Caco-2 (cell line): ENCODE measurements at regions not wholly inside any gene's neighbourhood (a gene's known extent, or its start where the extent isn't known, plus 50 kb on each side); places are given as distances from the start of the nearest gene placed in this dataset.

ENCODE experiments used
- BruUV-seq: library from RNA; stranded (reverse); fragments of 400-500 nt; replicated peaks from 2 replicates; lab custom pipeline; 2021; lab: Mats Ljungman, UMichigan
- CTCF ChIA-PET: fragments of 300-600 bp; sonication (Branson Sonifier 250); formaldehyde crosslinking; loops from one replicate; lab custom pipeline; 2022; ENCODE audit warnings: antibody characterized with exemption; lab: Charles Lee
- POLR2A ChIA-PET: fragments of 300-600 bp; sonication (Branson Sonifier 250); formaldehyde crosslinking; loops from one replicate; lab custom pipeline; 2022; ENCODE audit warnings: antibody characterized with exemption; lab: Charles Lee
- DNase-seq, 2 experiments: peaks; one replicate each; pipeline versions ENCODE4 v3.0.0 to v3.0.0-alpha.2; 2020 to 2022
- H3K27me3 ChIP-seq: replicated peaks from 2 replicates; pipeline ENCODE4 v1.6.0; 2011; ENCODE audit warnings: low read length; ENCODE audit not compliant: control insufficient read depth, insufficient read depth
- H3K36me3 ChIP-seq: 2 replicates; pipeline ENCODE4 v1.5.1; 2011; ENCODE audit warnings: low read length; ENCODE audit not compliant: control insufficient read depth, insufficient read depth
- H3K4me1 ChIP-seq: fragments of 250-450 bp; sonication (Bioruptor Pico); 2 replicates; pipeline ENCODE4 v1.5.1; 2020; ENCODE audit warnings: mild to moderate bottlenecking
- H3K4me3 ChIP-seq: 2 replicates; pipeline ENCODE4 v1.5.1; 2011; ENCODE audit warnings: low read depth, mild to moderate bottlenecking, control low read depth, low read length
- H3K9me3 ChIP-seq: fragments of 250-450 bp; sonication (Bioruptor Pico); 2 replicates; pipeline ENCODE4 v1.5.1; 2020; ENCODE audit warnings: mild to moderate bottlenecking, moderate library complexity
- H3K27ac Mint-ChIP-seq: one replicate; pipeline ENCODE4 v1.8.0; 2022; ENCODE audit warnings: mixed read lengths; ENCODE audit not compliant: unreplicated experiment
- H3K27me3 Mint-ChIP-seq: one replicate; pipeline ENCODE4 v1.8.0; 2022; ENCODE audit warnings: mixed read lengths; ENCODE audit not compliant: insufficient read depth, unreplicated experiment
- H3K36me3 Mint-ChIP-seq: one replicate; pipeline ENCODE4 v1.8.0; 2022; ENCODE audit warnings: mild to moderate bottlenecking, mixed read lengths; ENCODE audit not compliant: insufficient read depth, unreplicated experiment
- H3K4me1 Mint-ChIP-seq: one replicate; pipeline ENCODE4 v1.8.0; 2022; ENCODE audit warnings: low read depth, mixed read lengths; ENCODE audit not compliant: unreplicated experiment
- H3K4me3 Mint-ChIP-seq: one replicate; pipeline ENCODE4 v1.8.0; 2022; ENCODE audit warnings: mild to moderate bottlenecking, moderate library complexity, mixed read lengths; ENCODE audit not compliant: unreplicated experiment
- H3K9me3 Mint-ChIP-seq: one replicate; pipeline ENCODE4 v1.8.0; 2022; ENCODE audit warnings: mixed read lengths; ENCODE audit not compliant: unreplicated experiment
- intact Hi-C: fragments of 100-400 bp; cut with micrococcal nuclease; formaldehyde crosslinking; loops from one replicate; pipeline ENCODE4 v1.10.0; 2022; ENCODE audit not compliant: unreplicated experiment
- TF ChIP-seq, protein P1 (sequence below), 2 experiments: fragments of 200-600 bp in 1 of 2; IDR thresholded peaks; 1 replicate in 1 of 2; 2 replicates in 1 of 2; pipeline versions ENCODE4 v1.5.1 to v1.8.0; 2011 to 2022; ENCODE audit warnings: antibody characterized with exemption in 1 of 2, control low read depth in 1 of 2, inconsistent platforms in 1 of 2, low read depth in 1 of 2, low read length in 1 of 2, mild to moderate bottlenecking in 1 of 2, moderate library complexity in 1 of 2; ENCODE audit not compliant: insufficient read depth in 1 of 2, severe bottlenecking in 1 of 2, unreplicated experiment in 1 of 2

DNA sequence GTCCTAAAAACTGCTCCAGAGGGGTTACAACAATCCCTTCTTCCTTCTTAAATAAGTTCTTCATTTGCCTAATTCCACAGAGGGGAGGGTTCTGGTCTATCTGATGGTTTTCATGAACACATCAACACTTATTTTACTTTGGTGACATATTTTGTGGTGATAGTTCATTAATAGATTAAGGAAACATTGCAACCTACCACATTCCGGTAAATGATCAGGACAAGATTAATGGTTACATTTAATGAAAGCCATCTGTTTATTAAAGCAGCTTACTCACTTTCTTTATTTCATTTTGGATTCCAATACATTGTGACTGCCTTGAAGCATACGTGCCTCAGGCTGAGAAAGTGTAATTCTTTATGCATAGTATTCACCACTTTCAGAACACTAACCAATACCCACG lies 101.0 kb downstream of the SKIDA1 start:
- Histone ChIP-seq H3K9me3 (0 out of 2 replicates have a peak, but pooled peaks cover 10% of the 10 kb centered on the region), H3K4me1 (peaks cover 28% of the 10 kb centered on the region), H3K36me3 (no peaks in the 10 kb centered on the region), H3K27me3 (no peaks in the 10 kb centered on the region), H3K4me3 (no peak overlapping the region)
- Mint-ChIP-seq H3K4me1 (peaks cover 27% of the 10 kb centered on the region), H3K27me3 (no peaks in the 10 kb centered on the region), H3K4me3 (no peak overlapping the region), H3K27ac (no peak overlapping the region), H3K9me3 (no peaks in the 10 kb centered on the region), H3K36me3 (peaks cover 10% of the 10 kb centered on the region)
- TF ChIP-seq, protein P1, sequence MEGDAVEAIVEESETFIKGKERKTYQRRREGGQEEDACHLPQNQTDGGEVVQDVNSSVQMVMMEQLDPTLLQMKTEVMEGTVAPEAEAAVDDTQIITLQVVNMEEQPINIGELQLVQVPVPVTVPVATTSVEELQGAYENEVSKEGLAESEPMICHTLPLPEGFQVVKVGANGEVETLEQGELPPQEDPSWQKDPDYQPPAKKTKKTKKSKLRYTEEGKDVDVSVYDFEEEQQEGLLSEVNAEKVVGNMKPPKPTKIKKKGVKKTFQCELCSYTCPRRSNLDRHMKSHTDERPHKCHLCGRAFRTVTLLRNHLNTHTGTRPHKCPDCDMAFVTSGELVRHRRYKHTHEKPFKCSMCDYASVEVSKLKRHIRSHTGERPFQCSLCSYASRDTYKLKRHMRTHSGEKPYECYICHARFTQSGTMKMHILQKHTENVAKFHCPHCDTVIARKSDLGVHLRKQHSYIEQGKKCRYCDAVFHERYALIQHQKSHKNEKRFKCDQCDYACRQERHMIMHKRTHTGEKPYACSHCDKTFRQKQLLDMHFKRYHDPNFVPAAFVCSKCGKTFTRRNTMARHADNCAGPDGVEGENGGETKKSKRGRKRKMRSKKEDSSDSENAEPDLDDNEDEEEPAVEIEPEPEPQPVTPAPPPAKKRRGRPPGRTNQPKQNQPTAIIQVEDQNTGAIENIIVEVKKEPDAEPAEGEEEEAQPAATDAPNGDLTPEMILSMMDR (IDR thresholded peaks at IDR 0.05; ENCODE audit: insufficient read depth in 1 of 2, low read depth in 1 of 2, low read length in 1 of 2, severe bottlenecking in 1 of 2, unreplicated experiment in 1 of 2), result no peak
- DNase-seq, result no peak
- ChIA-PET POLR2A (no interaction called here), CTCF (interaction anchor here (0.6 kb wide), 1 partner anchor 46 kb away, joined by 4 read pairs; no protein-coding TSS in a partner anchor)
- intact Hi-C loops, result no loop called here
- no TSS peak for BruUV-seq

DNA sequence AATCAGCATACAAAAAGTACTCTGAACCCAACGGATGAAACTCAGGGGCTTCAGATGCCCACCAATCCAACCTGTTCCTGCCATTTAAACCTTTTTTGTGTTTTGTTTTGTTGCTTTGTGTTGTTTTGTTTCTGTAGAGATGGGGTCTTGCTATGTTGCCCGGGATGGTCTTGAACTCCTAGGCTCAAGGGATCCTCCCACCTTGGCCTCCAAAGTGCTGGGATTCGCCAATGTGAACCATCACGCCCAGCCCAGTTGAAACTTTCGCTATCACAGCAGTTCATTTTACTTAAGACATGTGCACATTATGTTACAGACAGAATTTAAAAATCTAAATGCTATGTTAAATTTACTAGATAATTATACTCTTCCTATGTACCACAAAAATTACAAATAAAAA lies 101.6 kb downstream of the SKIDA1 start:
- intact Hi-C loops, result no loop called here
- Mint-ChIP-seq H3K27ac (no peak overlapping the region), H3K36me3 (peaks cover 10% of the 10 kb centered on the region), H3K27me3 (no peaks in the 10 kb centered on the region), H3K4me3 (no peak overlapping the region), H3K9me3 (no peaks in the 10 kb centered on the region), H3K4me1 (peaks cover 32% of the 10 kb centered on the region)
- no TSS peak for BruUV-seq
- Histone ChIP-seq H3K9me3 (0 out of 2 replicates have a peak, but pooled peaks cover 10% of the 10 kb centered on the region), H3K4me3 (no peak overlapping the region), H3K36me3 (no peaks in the 10 kb centered on the region), H3K4me1 (peaks cover 26% of the 10 kb centered on the region), H3K27me3 (no peaks in the 10 kb centered on the region)
- TF ChIP-seq, protein P1 (IDR thresholded peaks at IDR 0.05; ENCODE audit: insufficient read depth in 1 of 2, low read depth in 1 of 2, low read length in 1 of 2, severe bottlenecking in 1 of 2, unreplicated experiment in 1 of 2), result no peak
- POLR2A ChIA-PET, result no interaction called here
- no peak for DNase-seq
- CTCF ChIA-PET, result no interaction called here

DNA sequence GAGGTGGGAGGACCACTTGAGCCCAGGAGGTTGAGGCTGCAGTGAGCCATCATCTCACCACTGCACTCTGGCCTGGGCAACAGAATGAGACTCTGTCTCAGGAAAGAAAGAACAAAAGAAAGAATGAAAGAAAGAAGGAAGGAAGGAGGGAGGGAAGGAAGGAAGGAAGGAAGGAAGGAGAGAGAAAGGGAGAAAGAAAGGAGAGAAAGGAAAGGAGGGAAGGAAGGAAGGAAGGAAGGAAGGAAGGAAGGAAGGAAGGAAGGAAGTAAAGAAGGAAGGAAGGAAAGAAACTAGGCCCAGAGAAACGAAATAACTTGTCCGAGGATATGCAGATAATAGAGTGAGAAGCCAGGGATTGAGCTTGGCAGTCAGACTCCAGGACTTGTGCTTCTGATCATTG lies 102.1 kb downstream of the SKIDA1 start:
- no peaks in the 10 kb centered on the region for H3K36me3 ChIP-seq
- intact Hi-C loops, result no loop called here
- DNase-seq, result no peak
- Mint-ChIP-seq H3K4me1 (peaks cover 34% of the 10 kb centered on the region), H3K27ac (no peak overlapping the region), H3K27me3 (no peaks in the 10 kb centered on the region), H3K9me3 (no peaks in the 10 kb centered on the region), H3K4me3 (no peak overlapping the region), H3K36me3 (peaks cover 10% of the 10 kb centered on the region)
- TF ChIP-seq, protein P1 (IDR thresholded peaks at IDR 0.05; ENCODE audit: insufficient read depth in 1 of 2, low read depth in 1 of 2, low read length in 1 of 2, severe bottlenecking in 1 of 2, unreplicated experiment in 1 of 2), result no peak
- no peak overlapping the region for H3K4me3 ChIP-seq
- BruUV-seq, result no TSS peak
- CTCF ChIA-PET, result no interaction called here
- H3K9me3 ChIP-seq, result 0 out of 2 replicates have a peak, but pooled peaks cover 7% of the 10 kb centered on the region
- no peaks in the 10 kb centered on the region for H3K27me3 ChIP-seq
- peaks cover 26% of the 10 kb centered on the region for H3K4me1 ChIP-seq
- POLR2A ChIA-PET, result no interaction called here
